HepG2 (cell line): ENCODE measurements at regions not wholly inside any gene's neighbourhood (a gene's known extent, or its start where the extent isn't known, plus 50 kb on each side); places are given as distances from the start of the nearest gene placed in this dataset.
A peak's percentile ranks its signal among the peaks of the same experiment; 100 is the strongest.

ENCODE experiments used
- AHDC1 ChIP-seq: sonication (generic); formaldehyde crosslinking; IDR thresholded peaks from 2 replicates; pipeline ENCODE4 v1.5.1; 2020; ENCODE audit warnings: mild to moderate bottlenecking, missing genetic modification reagents, borderline replicate concordance
- GMEB1 ChIP-seq: sonication (generic); formaldehyde crosslinking; IDR thresholded peaks from 2 replicates; pipeline ENCODE4 v1.5.1; 2020; ENCODE audit warnings: missing genetic modification reagents, mild to moderate bottlenecking, borderline replicate concordance
- IKZF1 ChIP-seq: fragments of 450-650 bp; IDR thresholded peaks from 2 replicates; pipeline ENCODE4 v1.7.1; 2016
- NKX3-1 ChIP-seq: sonication (generic); formaldehyde crosslinking; IDR thresholded peaks from 2 replicates; pipeline ENCODE4 v1.5.0; 2020; ENCODE audit warnings: missing genetic modification reagents
- RERE ChIP-seq: IDR thresholded peaks from 2 replicates; pipeline ENCODE4 v1.6.1; 2016; ENCODE audit warnings: low read depth, missing genetic modification reagents, missing compliant biosample characterization
- TP53 ChIP-seq: sonication (generic); formaldehyde crosslinking; conservative IDR thresholded peaks from 2 replicates; pipeline ENCODE4 v1.4.0; 2020; ENCODE audit warnings: missing genetic modification reagents
- ZBTB7B ChIP-seq: sonication (generic); formaldehyde crosslinking; IDR thresholded peaks from 2 replicates; pipeline ENCODE4 v1.4.0; 2020; ENCODE audit warnings: missing genetic modification reagents
- ZFAT ChIP-seq: sonication (generic); formaldehyde crosslinking; conservative IDR thresholded peaks from 2 replicates; pipeline ENCODE4 v1.8.1; 2023; ENCODE audit warnings: missing genetic modification reagents, inconsistent platforms
- ZIK1 ChIP-seq: sonication (generic); formaldehyde crosslinking; IDR thresholded peaks from 2 replicates; pipeline ENCODE4 v1.5.0; 2020; ENCODE audit warnings: mild to moderate bottlenecking, low read depth, missing genetic modification reagents, borderline replicate concordance
- ZMYM2 ChIP-seq: sonication (generic); formaldehyde crosslinking; IDR thresholded peaks from 2 replicates; pipeline ENCODE4 v1.8.0; 2022; ENCODE audit warnings: mild to moderate bottlenecking, missing genetic modification reagents
- ZNF34 ChIP-seq: sonication (generic); formaldehyde crosslinking; IDR thresholded peaks from 2 replicates; pipeline ENCODE4 v1.4.0; 2020; ENCODE audit warnings: mild to moderate bottlenecking, missing genetic modification reagents, borderline replicate concordance
- ZNF530 ChIP-seq: sonication (generic); formaldehyde crosslinking; IDR thresholded peaks from 2 replicates; pipeline ENCODE4 v1.5.0; 2020; ENCODE audit warnings: low read depth, mild to moderate bottlenecking, missing genetic modification reagents
- TF ChIP-seq, protein P1 (sequence below): sonication (generic); formaldehyde crosslinking; IDR thresholded peaks from 2 replicates; pipeline ENCODE4 v1.4.0; 2020; ENCODE audit warnings: missing genetic modification reagents, borderline replicate concordance

GRCh38 chr3:72571638-72572114 lies 276.6 kb downstream of the SHQ1 start (continued):
- TF ChIP-seq GMEB1 (CRISPR knock-in tag) (no peak), ZNF530 (CRISPR knock-in tag) (no peak), ZNF34 (no peak), ZIK1 (CRISPR knock-in tag) (no peak), TP53 (CRISPR knock-in tag) (no peak), AHDC1 (CRISPR knock-in tag) (peak; percentile 69; the same call in 1 of the 2 replicates), IKZF1 (no peak), ZBTB7B (CRISPR knock-in tag) (no peak), ZFAT (no peak), NKX3-1 (CRISPR knock-in tag) (no peak), ZMYM2 (no peak), RERE (CRISPR knock-in tag) (no peak)
- TF ChIP-seq, protein P1, sequence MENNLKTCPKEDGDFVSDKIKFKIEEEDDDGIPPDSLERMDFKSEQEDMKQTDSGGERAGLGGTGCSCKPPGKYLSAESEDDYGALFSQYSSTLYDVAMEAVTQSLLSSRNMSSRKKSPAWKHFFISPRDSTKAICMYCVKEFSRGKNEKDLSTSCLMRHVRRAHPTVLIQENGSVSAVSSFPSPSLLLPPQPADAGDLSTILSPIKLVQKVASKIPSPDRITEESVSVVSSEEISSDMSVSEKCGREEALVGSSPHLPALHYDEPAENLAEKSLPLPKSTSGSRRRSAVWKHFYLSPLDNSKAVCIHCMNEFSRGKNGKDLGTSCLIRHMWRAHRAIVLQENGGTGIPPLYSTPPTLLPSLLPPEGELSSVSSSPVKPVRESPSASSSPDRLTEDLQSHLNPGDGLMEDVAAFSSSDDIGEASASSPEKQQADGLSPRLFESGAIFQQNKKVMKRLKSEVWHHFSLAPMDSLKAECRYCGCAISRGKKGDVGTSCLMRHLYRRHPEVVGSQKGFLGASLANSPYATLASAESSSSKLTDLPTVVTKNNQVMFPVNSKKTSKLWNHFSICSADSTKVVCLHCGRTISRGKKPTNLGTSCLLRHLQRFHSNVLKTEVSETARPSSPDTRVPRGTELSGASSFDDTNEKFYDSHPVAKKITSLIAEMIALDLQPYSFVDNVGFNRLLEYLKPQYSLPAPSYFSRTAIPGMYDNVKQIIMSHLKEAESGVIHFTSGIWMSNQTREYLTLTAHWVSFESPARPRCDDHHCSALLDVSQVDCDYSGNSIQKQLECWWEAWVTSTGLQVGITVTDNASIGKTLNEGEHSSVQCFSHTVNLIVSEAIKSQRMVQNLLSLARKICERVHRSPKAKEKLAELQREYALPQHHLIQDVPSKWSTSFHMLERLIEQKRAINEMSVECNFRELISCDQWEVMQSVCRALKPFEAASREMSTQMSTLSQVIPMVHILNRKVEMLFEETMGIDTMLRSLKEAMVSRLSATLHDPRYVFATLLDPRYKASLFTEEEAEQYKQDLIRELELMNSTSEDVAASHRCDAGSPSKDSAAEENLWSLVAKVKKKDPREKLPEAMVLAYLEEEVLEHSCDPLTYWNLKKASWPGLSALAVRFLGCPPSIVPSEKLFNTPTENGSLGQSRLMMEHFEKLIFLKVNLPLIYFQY (CRISPR knock-in tag), result no peak
